ENCODE measurements at regions not wholly inside any gene's neighbourhood (a gene's known extent, or its start where the extent isn't known, plus 50 kb on each side); places are given as distances from the start of the nearest gene placed in this dataset.

DNA sequence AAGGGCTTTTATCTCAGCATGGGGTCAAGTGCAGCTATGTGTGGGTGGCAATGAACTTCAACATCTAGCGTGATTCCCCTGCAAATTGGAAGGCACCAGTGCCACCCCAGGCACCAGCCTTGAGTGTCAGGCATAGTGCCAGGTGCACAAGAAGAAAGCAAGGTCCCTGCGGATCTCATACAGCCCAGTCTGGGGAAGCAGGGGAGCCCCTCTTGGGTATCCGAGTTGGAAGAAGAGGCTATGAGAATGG lies 269.0 kb downstream of the RPS24 start:
- TF ChIP-seq, protein P1, sequence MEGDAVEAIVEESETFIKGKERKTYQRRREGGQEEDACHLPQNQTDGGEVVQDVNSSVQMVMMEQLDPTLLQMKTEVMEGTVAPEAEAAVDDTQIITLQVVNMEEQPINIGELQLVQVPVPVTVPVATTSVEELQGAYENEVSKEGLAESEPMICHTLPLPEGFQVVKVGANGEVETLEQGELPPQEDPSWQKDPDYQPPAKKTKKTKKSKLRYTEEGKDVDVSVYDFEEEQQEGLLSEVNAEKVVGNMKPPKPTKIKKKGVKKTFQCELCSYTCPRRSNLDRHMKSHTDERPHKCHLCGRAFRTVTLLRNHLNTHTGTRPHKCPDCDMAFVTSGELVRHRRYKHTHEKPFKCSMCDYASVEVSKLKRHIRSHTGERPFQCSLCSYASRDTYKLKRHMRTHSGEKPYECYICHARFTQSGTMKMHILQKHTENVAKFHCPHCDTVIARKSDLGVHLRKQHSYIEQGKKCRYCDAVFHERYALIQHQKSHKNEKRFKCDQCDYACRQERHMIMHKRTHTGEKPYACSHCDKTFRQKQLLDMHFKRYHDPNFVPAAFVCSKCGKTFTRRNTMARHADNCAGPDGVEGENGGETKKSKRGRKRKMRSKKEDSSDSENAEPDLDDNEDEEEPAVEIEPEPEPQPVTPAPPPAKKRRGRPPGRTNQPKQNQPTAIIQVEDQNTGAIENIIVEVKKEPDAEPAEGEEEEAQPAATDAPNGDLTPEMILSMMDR (conservative IDR thresholded peaks at IDR 0.05; ENCODE audit: low read depth, low read length): no peak
- TF ChIP-seq EZH2phosphoT487 (IDR thresholded peaks at IDR 0.05; ENCODE audit: borderline replicate concordance, low read length): no peak
- no peak for TF ChIP-seq EZH2 (IDR thresholded peaks at IDR 0.05; ENCODE audit: low read length, unreplicated experiment)

All from PC-3 (cell line).